Left lung (tissue), 4 donors: ENCODE measurements at regions not wholly inside any gene's neighbourhood (a gene's known extent, or its start where the extent isn't known, plus 50 kb on each side); places are given as distances from the start of the nearest gene placed in this dataset.

Source experiments
- ATAC-seq: fragments of 200-7000 bp; cut with Tn5 transposase; one replicate; pipeline ENCODE4 v1.9.1; 2020; ENCODE audit warnings: moderate library complexity
- DNase-seq, 4 donors: peaks; one replicate each; pipeline ENCODE4 v3.0.0-alpha.2; 2013 to 2020
- H3K27ac ChIP-seq, 2 donors: fragments of 200-600 bp; sonication (generic) in 1 of 2; one replicate each; pipeline versions ENCODE4 v1.5.0 to v1.8.0; 2020 to 2021
- H3K27me3 ChIP-seq, 2 donors: fragments of 200-600 bp; sonication (generic) in 1 of 2; one replicate each; pipeline versions ENCODE4 v1.5.0 to v1.8.0; 2020 to 2021
- H3K36me3 ChIP-seq, 2 donors: fragments of 200-600 bp; sonication (generic) in 1 of 2; one replicate each; pipeline versions ENCODE4 v1.5.0 to v1.8.0; 2020 to 2021
- H3K4me1 ChIP-seq, 2 donors: fragments of 200-600 bp; one replicate each; pipeline ENCODE4 v1.8.0; 2021
- H3K4me3 ChIP-seq, 2 donors: fragments of 200-600 bp; sonication (generic) in 1 of 2; one replicate each; pipeline versions ENCODE4 v1.5.0 to v1.8.0; 2020 to 2021; ENCODE audit warnings: mild to moderate bottlenecking in 1 of 2
- H3K9me3 ChIP-seq, 2 donors: fragments of 200-600 bp; sonication (generic) in 1 of 2; one replicate each; pipeline versions ENCODE4 v1.5.0 to v1.8.0; 2020 to 2021
- intact Hi-C, 2 donors: fragments of 100-400 bp; cut with DNase I; formaldehyde crosslinking; loops; one replicate each; pipeline versions ENCODE4 v1.11.2 to v1.14.2; 2022
- TF ChIP-seq, protein P1 (sequence below), 2 donors: fragments of 200-600 bp; sonication (generic) in 1 of 2; IDR thresholded peaks; one replicate each; pipeline versions ENCODE4 v1.5.0 to v1.8.0; 2021; ENCODE audit warnings: antibody characterized with exemption in 2 of 2
- donor health status: DM: no; HTN: yes; CAD: no.
- donor health status: DM: no; HTN: no; CAD: no.

DNA sequence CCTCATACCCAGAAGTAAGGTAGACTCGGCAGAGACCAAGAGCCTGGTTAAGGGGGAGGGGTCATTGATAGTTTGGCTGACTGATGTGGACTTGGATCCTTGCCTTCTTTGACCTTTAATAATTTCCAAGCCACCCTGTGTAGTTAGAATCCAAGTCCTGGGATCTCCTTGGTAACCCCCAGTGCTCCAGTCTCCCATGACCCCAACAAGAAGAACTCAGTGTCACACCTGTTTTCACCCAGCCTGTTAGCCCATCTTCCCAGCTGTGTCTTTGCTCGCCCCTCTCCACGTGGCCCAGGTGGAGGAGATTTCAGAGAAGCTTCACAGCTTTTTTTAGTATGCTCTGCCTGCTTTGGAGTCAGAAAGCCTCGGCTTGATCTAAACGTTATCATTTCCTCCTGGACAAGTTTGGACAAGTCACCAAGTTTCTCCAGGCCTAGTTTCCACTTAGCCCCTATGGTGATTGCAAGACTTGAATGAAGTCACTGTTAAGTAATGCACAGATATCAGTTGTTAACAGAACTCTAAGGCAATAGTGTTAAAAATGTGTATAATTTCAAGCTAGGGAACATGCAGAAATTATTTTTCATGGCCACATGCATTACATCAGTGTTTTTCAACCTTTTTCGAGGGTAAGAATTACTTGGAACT lies 170.0 kb downstream of the TMEM38B start:
- no peaks in the 10 kb centered on the region for H3K36me3 ChIP-seq
- TF ChIP-seq, protein P1, sequence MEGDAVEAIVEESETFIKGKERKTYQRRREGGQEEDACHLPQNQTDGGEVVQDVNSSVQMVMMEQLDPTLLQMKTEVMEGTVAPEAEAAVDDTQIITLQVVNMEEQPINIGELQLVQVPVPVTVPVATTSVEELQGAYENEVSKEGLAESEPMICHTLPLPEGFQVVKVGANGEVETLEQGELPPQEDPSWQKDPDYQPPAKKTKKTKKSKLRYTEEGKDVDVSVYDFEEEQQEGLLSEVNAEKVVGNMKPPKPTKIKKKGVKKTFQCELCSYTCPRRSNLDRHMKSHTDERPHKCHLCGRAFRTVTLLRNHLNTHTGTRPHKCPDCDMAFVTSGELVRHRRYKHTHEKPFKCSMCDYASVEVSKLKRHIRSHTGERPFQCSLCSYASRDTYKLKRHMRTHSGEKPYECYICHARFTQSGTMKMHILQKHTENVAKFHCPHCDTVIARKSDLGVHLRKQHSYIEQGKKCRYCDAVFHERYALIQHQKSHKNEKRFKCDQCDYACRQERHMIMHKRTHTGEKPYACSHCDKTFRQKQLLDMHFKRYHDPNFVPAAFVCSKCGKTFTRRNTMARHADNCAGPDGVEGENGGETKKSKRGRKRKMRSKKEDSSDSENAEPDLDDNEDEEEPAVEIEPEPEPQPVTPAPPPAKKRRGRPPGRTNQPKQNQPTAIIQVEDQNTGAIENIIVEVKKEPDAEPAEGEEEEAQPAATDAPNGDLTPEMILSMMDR (IDR thresholded peaks at IDR 0.05): no peak
- no peak overlapping the region for H3K27ac ChIP-seq
- no peaks in the 10 kb centered on the region for H3K9me3 ChIP-seq
- ATAC-seq (no peak), DNase-seq (no peak)
- H3K4me3 ChIP-seq: no peak overlapping the region
- intact Hi-C loops: no loop called here
- H3K4me1 ChIP-seq: no peaks in the 10 kb centered on the region
- H3K27me3 ChIP-seq: no peaks in the 10 kb centered on the region

GRCh38 chr9:105865285-105865684 lies 170.9 kb downstream of the TMEM38B start:
- Histone ChIP-seq H3K36me3 (no peaks in the 10 kb centered on the region), H3K9me3 (no peaks in the 10 kb centered on the region), H3K4me1 (no peaks in the 10 kb centered on the region), H3K4me3 (no peak overlapping the region), H3K27ac (no peak overlapping the region), H3K27me3 (no peaks in the 10 kb centered on the region)
- no peak for DNase-seq
- TF ChIP-seq, protein P1 (IDR thresholded peaks at IDR 0.05): no peak
- no peak for ATAC-seq
- intact Hi-C loops: no loop called here

DNA sequence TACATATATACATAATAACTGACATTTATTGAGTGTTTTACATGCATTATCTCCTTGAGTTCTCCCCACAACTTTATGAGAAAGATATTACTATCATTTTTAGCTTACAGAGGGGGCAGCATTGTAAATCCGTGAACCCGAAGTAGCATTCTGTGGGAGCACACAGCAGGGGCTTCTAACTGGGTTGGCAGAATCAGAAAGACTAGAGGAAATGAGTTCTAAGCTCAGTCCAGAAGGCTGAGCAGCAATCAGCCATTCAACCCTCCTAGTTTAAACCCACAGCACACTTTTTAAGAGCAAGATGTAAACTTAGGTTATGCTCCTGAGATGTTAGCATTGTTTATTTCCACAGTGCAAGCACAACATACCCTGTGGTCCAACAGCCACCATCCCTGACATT lies 177.2 kb downstream of the TMEM38B start:
- no peaks in the 10 kb centered on the region for H3K9me3 ChIP-seq
- no peak overlapping the region for H3K4me3 ChIP-seq
- TF ChIP-seq, protein P1 (IDR thresholded peaks at IDR 0.05): no peak
- ATAC-seq: no peak
- intact Hi-C loops: no loop called here
- no peaks in the 10 kb centered on the region for H3K4me1 ChIP-seq
- H3K27ac ChIP-seq: no peak overlapping the region
- no peak for DNase-seq
- no peaks in the 10 kb centered on the region for H3K27me3 ChIP-seq
- H3K36me3 ChIP-seq: no peaks in the 10 kb centered on the region

DNA sequence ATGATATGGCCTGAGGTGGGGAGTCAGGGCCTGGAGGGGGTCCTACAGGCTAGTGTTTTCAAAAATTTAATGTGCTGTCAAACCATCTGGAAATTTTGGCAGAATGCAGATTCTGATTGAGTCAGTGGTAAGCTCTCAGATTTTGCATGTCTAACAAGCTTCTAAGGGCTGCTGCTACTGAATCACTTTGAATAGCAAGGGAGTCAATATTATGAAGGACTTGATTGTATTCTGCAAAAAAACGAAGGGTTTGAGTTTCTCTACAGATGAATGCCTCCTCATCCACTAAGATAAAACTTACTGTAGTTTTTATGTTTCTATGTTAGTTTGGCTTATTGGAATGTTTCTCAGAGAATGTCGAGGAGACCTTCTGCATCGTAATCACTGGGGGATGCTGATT lies 179.5 kb downstream of the TMEM38B start:
- no peaks in the 10 kb centered on the region for H3K9me3 ChIP-seq
- no peak for DNase-seq
- no peak overlapping the region for H3K27ac ChIP-seq
- H3K4me1 ChIP-seq: no peaks in the 10 kb centered on the region
- H3K36me3 ChIP-seq: no peaks in the 10 kb centered on the region
- H3K27me3 ChIP-seq: no peaks in the 10 kb centered on the region
- TF ChIP-seq, protein P1 (IDR thresholded peaks at IDR 0.05): no peak
- intact Hi-C loops: no loop called here
- H3K4me3 ChIP-seq: no peak overlapping the region
- ATAC-seq: no peak

GRCh38 chr9:105877721-105878120 lies 183.4 kb downstream of the TMEM38B start:
- no peak overlapping the region for H3K4me3 ChIP-seq
- TF ChIP-seq, protein P1 (IDR thresholded peaks at IDR 0.05): no peak
- no peaks in the 10 kb centered on the region for H3K9me3 ChIP-seq
- intact Hi-C loops: no loop called here
- no peaks in the 10 kb centered on the region for H3K4me1 ChIP-seq
- ATAC-seq (no peak), DNase-seq (peak in 1 of 4 donors; percentile 13)
- H3K36me3 ChIP-seq: no peaks in the 10 kb centered on the region
- no peak overlapping the region for H3K27ac ChIP-seq
- no peaks in the 10 kb centered on the region for H3K27me3 ChIP-seq
